GM18909 (cell line): ENCODE measurements at regions not wholly inside any gene's neighbourhood (a gene's known extent, or its start where the extent isn't known, plus 50 kb on each side); places are given as distances from the start of the nearest gene placed in this dataset.

Experiments used
- ATAC-seq: cut with Tn5 transposase; IDR thresholded peaks from one replicate; pipeline ENCODE4 v1.9.1; 2021; ENCODE audit warnings: mild to moderate bottlenecking; ENCODE audit not compliant: unreplicated experiment, poor library complexity

DNA sequence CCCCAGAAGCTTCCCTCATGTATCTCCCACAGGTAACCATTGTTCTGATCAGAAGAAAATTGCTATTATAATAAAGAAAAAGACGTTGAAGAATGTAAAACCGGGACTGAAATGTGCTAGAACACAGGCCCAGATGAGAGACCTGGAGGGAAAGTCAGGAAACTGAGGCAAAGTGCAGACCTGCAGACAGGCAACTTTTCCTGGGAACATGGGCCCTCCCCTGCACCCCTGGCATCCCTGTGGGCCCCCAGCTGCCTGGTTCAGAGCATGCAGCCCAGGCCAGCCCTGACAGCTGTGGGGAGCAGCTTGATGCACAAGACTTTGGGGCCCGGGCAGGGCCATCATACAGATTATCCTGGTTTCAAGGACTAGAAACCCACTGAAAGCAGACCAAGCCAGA lies 212.2 kb downstream of the CDC5L start:
- no peak for ATAC-seq

DNA sequence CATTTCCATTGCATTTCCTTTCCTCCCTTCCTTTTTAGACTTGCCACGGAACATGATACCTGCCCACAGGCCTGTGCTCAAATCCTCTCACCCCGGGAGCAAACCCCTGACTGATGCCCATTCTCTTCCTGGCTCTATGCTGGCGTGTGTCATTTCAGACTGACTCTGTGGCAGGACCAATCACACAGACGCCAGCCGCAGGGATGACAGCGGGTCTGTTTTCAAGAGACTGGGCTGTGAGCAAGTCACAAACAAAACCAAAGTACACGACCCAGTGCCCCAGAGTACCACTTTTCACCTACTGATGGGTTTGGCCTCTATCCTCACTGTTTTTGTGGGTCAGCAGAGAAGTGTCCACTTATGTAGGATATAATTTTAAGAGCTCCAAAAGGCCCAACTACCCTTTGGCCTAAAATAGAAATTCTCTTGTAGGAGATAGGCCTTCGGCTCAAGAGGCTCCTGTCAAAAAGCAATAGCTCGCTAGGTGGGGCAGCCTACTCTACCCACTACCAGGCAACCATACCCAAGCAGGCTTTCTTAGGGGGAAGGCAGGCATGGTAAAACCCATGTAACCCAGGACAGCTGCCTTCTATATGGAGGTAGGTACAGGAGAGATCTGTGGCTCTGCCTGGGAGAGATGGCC lies 215.7 kb downstream of the CDC5L start:
- ATAC-seq: no peak

DNA sequence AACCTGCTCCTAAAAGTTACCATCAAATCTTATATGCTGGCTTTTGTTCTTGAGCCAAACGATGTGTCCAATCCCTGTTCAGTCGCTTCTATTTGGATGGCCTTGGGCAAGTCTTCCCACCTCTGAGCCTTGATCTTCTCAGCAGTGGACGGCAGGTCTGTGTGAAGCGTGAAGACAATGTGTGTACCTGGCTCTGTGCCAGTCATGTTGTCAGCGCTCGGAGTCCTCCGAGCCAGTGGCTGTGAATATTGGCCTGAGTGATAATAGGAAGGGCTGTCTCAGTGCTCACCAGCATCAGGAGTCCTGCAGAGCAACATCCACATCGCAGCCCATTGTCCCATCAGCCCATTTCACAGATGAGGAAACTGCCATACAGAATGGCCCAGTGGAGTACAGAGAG lies 219.0 kb downstream of the CDC5L start:
- ATAC-seq: no peak

DNA sequence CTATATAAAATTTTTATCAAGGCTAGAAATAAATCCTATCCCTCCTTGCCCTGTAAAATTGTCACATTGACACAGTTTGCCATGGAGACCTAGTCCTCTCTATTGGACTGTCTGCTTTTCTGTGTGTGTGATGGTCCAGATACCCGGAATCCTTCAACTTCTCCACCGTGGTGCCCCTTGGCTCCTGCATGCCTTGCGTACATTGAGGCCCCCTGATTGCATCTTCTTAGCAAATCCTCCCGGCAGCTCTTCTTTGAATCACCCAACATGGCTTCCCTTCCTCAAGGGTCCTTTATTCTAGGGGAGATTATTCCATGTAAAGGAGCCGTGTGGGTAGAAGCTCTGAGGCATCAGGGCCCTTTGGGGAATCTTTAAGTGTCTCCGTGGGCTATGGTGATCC lies 219.5 kb downstream of the CDC5L start:
- no peak for ATAC-seq

DNA sequence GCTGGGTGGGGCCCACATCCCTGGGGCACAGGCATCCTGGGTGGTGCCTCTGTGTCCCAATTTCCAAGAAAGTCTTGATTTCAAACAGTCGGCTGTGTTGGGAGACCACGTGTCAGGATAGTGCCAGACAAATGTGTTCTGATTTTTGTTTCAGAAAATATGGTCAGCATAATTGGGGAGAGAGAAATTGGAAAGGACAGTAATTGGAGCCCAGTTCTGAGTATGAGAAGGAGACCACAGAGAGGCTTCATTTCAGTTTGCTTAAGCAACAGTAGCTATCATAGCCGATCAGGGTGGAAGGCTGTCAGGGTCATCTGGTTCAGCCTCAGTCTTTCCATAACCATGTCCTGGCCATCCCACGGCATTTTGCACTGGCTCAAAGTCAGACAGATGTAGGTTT lies 220.7 kb downstream of the CDC5L start:
- no peak for ATAC-seq

DNA sequence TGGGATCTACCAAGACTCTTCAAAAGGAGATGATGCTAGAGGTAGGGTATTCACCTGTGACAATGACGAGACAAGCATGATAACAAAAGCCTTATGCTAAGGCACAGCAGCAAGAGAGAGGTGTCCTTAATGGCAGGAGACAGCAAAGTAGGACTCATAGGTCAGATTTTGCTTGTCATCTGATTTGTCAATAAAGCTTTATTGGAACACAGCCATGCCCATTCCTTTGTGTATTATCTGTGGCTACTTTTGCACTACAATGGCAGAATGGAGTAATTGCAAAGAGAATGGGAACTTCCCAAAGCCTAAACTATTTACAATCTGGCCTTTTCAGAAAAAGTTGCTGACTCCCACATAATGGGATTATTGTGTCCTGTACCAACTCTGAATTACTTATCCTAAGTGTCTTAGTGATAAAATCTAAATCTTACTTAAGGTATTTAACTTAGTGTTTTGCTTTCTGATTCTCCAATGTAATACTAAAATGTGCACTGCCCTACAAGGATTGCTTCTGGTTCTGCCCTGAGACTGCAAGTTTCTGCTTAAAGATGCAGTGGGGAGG lies 221.6 kb downstream of the CDC5L start:
- no peak for ATAC-seq

DNA sequence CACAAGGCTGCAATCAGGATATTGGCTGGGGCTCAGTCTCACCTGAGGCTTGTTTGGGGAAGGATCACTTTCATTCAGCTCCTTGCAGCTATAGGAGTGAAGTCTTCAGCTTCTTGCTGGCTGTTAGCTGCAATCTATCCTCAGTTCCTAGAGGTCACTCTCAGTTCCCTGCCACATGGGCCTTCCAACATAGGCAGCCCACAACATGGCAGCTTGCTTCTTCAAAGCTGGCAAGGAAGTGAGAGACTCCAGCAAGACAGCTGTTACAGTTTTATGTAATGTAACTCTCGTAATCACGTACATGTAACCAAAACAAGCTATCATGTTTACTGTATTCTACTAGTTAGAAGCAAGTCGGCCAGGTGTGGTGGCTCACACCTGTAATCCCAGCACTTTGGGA lies 226.9 kb downstream of the CDC5L start:
- ATAC-seq: no peak

DNA sequence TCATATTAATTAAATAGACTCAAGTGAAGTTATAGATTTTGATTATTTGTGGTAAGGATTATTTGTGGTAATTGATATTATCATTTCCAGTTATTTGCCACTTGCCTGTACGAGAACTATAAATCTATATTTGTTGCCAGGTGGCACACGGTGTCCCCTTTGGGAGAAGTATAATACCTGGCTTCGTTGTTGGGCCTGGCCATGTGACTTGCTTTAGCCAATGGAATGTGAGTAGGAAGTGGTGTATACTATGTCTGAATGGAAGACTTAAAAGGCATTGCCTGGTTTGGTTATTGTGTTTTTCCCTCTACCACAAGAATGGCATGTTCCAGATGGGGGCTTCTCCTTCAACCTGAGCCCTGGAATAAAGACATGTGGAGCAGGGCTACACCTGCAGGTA lies 228.1 kb downstream of the CDC5L start:
- no peak for ATAC-seq

DNA sequence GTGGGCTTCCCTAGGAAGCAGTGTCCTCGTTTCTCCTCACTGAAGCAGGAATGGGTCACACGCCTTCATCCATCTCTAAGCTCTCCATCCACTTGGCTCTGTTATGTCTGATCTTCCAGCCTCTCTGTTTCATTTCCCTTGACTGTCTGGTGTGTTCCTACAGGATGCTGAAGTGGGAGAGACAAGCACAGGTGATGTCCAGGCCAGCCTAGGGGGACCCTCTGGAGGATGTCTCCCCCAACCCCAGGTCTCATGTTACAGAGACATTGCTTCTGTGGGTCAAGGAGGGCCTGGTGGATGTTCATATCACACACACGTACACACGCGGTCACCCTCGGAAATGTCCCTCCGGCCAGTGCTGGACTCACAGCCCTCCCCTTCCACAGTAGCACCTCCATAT lies 229.9 kb downstream of the CDC5L start:
- ATAC-seq: no peak

DNA sequence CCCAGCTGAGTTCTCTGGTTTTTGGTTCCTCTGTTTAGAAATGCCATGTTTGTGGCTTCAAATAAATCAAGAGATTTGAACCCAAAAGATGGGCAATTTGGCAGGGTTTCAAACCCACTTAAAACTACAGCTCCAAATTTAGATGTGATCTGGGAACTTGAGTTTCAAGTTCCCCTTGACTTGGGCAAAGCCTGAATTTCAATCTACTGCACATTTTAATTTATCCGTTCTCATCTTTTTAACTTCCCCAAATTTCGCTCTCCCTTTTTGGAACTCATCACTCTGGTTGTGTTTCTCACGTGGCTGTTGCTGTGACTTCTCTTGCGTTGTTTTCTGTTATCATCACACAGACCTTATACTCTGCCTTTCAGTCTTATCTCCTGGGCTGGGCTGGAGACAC lies 230.9 kb downstream of the CDC5L start:
- ATAC-seq: no peak

DNA sequence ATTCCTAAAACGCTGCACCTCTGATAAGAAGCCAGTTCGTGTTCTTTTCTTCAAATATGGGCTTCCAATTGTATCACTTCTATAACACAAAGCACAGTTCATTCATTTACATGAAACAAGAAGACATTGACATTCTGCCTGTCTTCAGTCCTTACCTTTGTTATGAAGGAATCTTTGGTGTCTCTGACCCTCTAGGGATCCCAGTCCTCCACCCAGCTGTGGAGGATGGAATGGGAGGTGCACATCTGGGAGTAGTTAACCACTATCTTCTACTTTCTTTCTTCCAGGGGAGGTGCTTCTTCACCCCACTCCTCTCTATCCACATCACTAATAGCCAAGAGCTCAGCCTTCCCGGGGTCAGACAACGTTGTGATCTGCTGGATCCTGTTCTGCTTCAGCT lies 233.4 kb downstream of the CDC5L start:
- ATAC-seq: no peak

DNA sequence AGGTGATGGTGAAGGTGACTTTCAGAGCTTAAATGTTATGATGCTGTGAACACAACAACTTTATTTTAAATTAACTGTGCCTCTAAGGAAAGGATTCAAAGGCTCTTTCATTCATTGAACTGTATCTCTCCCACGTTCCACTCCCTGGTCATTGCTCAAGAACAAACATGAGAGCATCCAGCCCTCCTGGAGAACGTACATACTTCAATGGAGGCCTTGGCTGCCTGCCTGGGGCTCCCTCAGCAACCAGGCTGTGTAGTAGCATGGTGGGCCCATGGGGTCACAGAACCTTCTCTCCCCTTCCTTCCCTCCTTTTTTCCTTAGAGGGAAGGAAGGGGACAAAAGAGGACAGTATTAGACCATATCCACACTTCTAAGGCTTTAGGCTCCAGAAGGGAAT lies 234.3 kb downstream of the CDC5L start:
- ATAC-seq: no peak

DNA sequence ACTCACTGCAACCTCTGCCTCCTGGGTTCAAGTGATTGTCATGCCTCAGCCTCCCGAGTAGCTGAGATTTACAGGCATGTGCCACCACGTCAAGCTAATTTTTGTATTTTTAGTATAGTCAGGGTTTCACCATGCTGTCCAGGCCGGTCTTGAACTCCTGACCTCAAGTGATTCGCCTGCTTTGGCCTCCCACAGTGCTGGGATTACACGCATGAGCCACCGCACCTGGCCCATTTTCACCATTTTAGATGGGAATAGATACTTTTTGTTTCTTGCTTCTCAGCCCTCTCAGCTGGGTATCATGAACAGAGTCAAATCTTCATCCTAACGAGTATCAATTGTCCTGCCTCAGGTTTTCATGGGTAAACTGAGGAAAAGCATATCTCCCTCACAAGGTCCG lies 235.0 kb downstream of the CDC5L start:
- ATAC-seq: no peak

DNA sequence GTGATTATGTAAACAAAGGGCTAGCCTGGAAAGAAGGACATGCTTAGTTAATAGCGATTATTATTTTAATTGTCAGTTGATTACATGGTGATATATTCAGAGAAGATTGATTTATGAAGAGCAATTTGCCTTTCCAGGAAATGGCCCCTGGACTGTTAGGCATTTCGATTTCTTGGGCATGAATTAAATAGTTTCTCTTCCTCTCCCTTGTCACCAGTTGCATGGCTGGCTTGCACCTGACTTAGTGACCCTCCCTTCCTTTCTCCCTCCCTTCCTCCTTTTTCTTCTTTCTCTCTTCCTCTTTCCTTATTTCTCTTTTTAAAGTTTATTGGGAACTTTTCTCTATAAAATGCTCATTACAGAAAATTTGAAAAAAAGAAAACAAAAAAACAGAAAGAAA lies 235.4 kb downstream of the CDC5L start:
- no peak for ATAC-seq

DNA sequence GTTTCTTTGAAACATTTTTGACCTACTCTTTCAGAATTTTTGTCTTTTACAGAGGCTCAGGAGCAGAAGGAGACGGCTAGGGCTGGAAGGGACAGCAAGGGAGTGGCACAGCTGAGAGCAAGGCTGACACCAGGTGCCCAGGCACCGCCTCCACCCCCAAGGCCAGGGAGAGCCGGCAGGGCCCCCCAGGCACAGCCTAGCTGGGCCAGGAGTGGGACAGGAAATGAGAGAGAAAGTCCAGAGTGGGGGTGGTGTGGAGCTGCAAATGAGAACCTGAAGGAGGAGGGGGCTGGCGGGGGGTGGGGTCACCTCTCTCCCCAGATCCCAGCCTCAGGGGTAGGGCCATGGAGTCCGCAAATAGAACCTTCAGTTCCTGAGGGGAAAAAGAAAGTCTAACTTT lies 236.7 kb downstream of the CDC5L start:
- ATAC-seq: no peak

DNA sequence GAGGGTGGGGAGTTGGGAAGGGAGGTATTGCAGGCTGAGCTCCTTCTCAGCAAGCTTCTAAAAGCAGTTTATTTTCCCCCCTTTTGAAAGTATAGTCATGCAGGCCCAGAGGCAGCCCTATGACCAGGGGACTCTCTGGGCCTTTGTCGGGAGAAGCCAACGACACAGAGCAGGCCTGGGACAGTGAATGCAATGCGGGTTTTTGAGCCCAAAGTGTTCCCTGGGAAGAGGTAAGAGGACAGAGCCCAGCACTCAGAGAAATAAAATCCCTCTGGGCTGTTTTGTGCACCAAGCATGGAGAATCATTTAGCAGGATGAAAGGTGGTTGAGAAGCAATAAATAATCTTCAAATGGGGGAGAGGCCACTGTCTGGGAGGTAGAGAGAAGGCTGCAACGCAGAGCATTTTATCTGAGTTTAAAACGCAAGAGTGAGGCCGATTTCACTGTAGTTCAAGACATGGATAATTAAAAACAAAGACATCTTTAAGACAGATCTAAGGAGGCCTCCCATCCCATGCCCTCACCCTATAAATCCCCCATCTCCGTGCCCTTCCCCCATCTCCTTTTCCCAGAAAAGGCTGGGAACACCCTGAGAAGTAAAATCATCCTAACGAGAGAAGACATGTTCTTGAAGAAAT lies 237.5 kb downstream of the CDC5L start:
- no peak for ATAC-seq

DNA sequence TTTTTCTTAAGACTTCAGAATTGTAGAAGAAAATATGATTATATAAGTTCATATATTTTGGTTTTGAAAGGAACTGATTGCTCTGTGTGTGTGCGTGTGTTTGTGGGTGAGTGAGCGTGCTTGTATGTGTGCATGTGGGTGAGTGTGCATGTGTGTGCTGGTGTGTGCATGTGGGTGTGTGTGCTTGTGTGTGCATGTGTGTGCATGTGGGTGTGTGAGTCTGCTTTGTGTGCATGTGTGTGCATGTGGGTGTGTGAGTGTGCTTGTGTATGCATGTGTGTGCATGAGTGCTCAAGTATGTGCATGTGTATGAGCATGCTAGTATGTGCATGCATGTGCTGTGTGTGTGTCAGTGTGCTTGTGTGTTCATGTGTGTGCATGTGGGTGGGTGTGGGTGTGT lies 238.5 kb downstream of the CDC5L start:
- no peak for ATAC-seq

DNA sequence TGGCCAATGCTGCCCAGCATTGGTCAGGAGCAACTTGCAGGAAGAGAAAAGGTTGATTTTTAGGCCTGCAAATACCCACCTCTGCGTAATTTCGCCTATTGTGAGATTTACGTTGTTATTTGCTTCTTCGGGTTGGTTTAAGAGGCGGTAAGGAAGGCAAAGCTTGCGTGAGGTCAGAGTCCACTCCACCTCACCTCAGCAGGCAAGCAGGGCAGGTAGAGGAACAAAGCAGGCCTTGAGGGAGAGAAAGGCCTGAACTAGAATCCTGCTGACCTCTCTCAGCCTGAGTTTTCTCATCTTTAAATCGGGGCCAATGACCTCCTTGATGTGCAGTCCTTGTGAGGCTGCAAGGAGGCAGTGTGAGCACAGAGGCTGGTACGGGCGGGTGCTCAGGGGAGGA lies 239.1 kb downstream of the CDC5L start:
- no peak for ATAC-seq

DNA sequence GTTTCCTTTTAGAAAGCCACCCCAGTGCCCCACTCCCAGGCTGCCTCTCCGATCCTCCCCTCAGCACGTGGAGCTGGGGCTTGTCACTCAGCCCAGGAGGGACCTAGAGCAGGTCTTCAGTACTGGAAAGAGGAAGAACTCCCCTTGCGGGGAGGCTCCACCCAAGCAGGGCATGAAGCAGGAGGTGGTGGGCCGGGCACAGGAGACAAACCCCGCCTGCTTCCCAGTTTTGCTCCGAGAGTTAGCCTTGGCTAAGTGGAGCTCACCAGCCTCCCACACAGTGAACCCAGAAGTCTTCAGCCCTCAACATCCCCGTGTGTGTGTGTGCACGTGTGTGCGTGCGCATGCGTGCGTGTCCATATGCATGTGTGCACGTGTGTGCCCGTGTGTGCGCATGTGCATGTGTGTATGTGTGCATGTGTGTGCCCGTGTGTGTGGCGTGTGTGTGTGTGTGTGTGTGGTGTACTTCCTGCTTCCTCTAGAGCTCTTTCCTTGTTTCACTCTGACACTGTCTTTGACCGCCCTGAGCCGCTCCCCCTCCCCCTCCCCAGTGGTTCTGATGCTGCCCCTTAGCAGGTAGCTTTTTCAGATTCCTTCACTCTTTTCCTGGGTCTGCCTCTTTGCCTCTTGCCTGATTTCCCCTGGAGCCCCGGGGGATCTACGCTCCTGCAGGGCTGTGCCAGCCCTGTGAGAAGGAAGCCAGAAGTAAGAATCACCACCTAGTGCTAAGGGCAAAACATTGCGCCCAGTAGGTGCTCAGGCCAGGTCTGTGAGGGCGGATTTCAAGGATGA lies 239.8 kb downstream of the CDC5L start:
- no peak for ATAC-seq

DNA sequence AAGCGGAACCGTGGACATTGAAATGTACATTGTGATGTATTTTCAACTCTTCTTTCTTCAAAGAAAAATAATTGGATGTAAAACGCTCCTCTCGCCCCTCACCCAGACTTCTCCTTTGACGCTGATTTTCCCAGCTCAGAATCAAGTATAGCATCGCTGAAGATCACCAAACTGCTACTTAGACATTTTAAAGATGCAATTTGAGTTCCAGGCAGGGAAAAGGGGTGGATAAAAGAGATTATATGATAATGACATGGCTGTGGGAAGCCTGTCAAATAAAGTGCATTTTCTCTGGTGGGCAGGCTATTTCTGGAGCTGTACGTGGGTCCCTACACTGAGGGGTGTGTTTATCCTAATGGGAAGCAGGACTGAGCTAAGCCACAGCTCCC lies 240.4 kb downstream of the CDC5L start:
- no peak for ATAC-seq

DNA sequence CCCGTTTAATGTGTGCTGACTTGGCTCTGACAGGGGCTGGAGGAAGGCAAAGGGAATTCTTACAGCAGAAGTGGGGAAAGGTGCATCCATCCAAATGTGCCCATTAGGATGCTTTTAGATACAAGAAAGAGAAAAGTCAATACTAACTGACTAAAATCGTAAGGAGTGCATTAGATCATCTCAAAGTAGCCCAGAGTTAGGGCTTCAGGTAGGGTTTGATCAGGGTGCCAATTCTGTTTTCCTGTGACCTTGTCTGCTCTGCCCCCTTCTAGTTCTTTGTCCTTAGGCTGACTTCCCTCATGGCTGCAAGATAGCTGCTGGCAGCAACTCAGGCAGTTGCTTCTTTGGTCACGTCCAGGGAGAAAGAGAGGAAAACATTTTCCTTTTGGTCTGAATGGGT lies 240.8 kb downstream of the CDC5L start:
- no peak for ATAC-seq
